Heart left ventricle (tissue), 16 donors: ENCODE measurements at regions not wholly inside any gene's neighbourhood (a gene's known extent, or its start where the extent isn't known, plus 50 kb on each side); places are given as distances from the start of the nearest gene placed in this dataset.

Source experiments
- ATAC-seq, 4 donors: fragments of 200-7000 bp; cut with Tn5 transposase; one replicate each; pipeline ENCODE4 v1.9.1; 2020 to 2022; ENCODE audit warnings: moderate library complexity in 4 of 4, mild to moderate bottlenecking in 3 of 4, moderate number of reproducible peaks in 1 of 4
- DNase-seq, 5 donors: peaks; one replicate each; pipeline ENCODE4 v3.0.0-alpha.2; 2020
- H3K27ac ChIP-seq, 12 donors: fragments of 200-600 bp; sonication (generic) in 4 of 12; one replicate each; pipeline versions ENCODE4 v1.5.0 to v1.8.0; 2016 to 2022; ENCODE audit warnings: mild to moderate bottlenecking in 2 of 12
- H3K27me3 ChIP-seq, 9 donors: fragments of 200-600 bp; sonication (generic) in 2 of 9; one replicate each; pipeline versions ENCODE4 v1.5.1 to v1.8.0; 2016 to 2022; ENCODE audit warnings: mild to moderate bottlenecking in 3 of 9
- H3K36me3 ChIP-seq, 9 donors: fragments of 200-600 bp; sonication (generic) in 2 of 9; one replicate each; pipeline versions ENCODE4 v1.5.0 to v1.8.0; 2018 to 2022; ENCODE audit warnings: mild to moderate bottlenecking in 2 of 9
- H3K4me1 ChIP-seq, 12 donors: fragments of 200-600 bp; sonication (generic) in 4 of 12; one replicate each; pipeline versions ENCODE4 v1.5.0 to v1.8.0; 2016 to 2022; ENCODE audit warnings: mild to moderate bottlenecking in 3 of 12
- H3K4me3 ChIP-seq, 12 donors: fragments of 200-600 bp; sonication (generic) in 4 of 12; one replicate each; pipeline versions ENCODE4 v1.5.0 to v1.8.0; 2017 to 2022; ENCODE audit warnings: mild to moderate bottlenecking in 9 of 12, moderate library complexity in 4 of 12
- H3K9me3 ChIP-seq, 12 donors: fragments of 200-600 bp; sonication (generic) in 4 of 12; one replicate each; pipeline versions ENCODE4 v1.5.0 to v1.8.0; 2016 to 2022; ENCODE audit warnings: mild to moderate bottlenecking in 1 of 12
- POLR2A ChIP-seq, 2 donors: fragments of 450-650 bp; IDR thresholded peaks; one replicate each; pipeline ENCODE4 v1.6.1; 2017; ENCODE audit warnings: antibody characterized with exemption in 2 of 2, mild to moderate bottlenecking in 2 of 2, moderate library complexity in 2 of 2
- WGBS, 4 donors: extraction: QIAGEN DNeasy Blood & Tissue Kit in 2 of 4; methylation state at CpG; one replicate each; pipeline versions ENCODE4 v1.1.5 to v1.1.7; 2013 to 2018; 5-methylcytosine and 5-hydroxymethylcytosine counted together
- intact Hi-C, 10 donors: fragments of 100-400 bp; cut with DNase I; formaldehyde crosslinking; loops; one replicate each; pipeline versions ENCODE4 v1.11.1 to v1.14.2; 2022
- TF ChIP-seq, protein P1 (sequence below), 12 donors: fragments of 200-600 bp; sonication (generic) in 4 of 12; IDR thresholded peaks; one replicate each; pipeline versions ENCODE4 v1.5.0 to v1.8.0; 2018 to 2022; ENCODE audit warnings: antibody characterized with exemption in 12 of 12, mild to moderate bottlenecking in 5 of 12
- donor health status: ischemic (EF 13 %, LVEDD 7.1; RV severe dilation, severe dysfunction).
- donor health status: healthy with polysubstance abuse.
- donor health status: DM: no; HTN: yes; CAD: no.
- donor health status: DM: no; HTN: no; CAD: no.
- donor health status: ischemic (EF 25% LVEDD 6.9; RV normal size, moderate dysfunction).
- donor health status: ischemic (EF 25% LVEDD 5.7; RV mildly dilated, moderate dysfunction).
- donor health status: healthy.
- donor health status: DM: yes; HTN: yes; CAD: no.
- donor health status: ischemic (EF 35%, LVEDD 5.7; RV mildly dilated, moderate dysfunction).
- donor health status: nonischemic (EF 11% LVEDD 7.7; RV severe dilation, severe dysfunction).
- donor health status: DM: yes; HTN: yes; CAD: no.
- donor health status: PGD.
- donor health status: ischemic (EF 29% LVEDD 5.4; RV normal size, mild dysfunction).
- donor health status: nonischemic (EF 23%, LVEDD 6.1; RV moderate dilation, normal function).

DNA sequence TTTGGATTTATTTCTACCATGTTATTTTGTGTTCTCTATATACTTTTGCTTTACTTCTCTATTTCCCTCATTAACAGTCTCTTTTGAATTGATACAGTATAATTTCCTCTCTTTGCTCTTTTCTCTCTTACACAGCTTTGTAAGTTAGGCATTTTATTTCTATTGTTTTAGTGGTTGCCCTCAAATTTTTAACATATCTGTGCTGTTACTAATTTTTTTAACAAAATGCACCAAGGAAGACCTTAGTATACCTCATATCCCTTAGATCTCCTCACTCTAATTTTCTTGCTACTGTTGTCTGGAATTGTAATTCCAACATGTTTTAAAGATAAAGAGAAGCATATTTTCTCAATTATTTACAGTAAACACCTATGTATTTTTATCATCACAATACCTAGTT, 416.8 kb upstream of the SLC14A2 start:
- ATAC-seq: no peak
- no peak overlapping the region for H3K27ac ChIP-seq
- no peaks in the 10 kb centered on the region for H3K36me3 ChIP-seq
- TF ChIP-seq, protein P1, sequence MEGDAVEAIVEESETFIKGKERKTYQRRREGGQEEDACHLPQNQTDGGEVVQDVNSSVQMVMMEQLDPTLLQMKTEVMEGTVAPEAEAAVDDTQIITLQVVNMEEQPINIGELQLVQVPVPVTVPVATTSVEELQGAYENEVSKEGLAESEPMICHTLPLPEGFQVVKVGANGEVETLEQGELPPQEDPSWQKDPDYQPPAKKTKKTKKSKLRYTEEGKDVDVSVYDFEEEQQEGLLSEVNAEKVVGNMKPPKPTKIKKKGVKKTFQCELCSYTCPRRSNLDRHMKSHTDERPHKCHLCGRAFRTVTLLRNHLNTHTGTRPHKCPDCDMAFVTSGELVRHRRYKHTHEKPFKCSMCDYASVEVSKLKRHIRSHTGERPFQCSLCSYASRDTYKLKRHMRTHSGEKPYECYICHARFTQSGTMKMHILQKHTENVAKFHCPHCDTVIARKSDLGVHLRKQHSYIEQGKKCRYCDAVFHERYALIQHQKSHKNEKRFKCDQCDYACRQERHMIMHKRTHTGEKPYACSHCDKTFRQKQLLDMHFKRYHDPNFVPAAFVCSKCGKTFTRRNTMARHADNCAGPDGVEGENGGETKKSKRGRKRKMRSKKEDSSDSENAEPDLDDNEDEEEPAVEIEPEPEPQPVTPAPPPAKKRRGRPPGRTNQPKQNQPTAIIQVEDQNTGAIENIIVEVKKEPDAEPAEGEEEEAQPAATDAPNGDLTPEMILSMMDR (IDR thresholded peaks at IDR 0.05): no peak
- TF ChIP-seq POLR2A (IDR thresholded peaks at IDR 0.05): no peak
- H3K4me1 ChIP-seq: no peaks in the 10 kb centered on the region
- H3K4me3 ChIP-seq: no peak overlapping the region
- no peak for DNase-seq
- peaks cover 0 to 2% (median 0%) of the 10 kb centered on the region in 9 donors for H3K27me3 ChIP-seq
- intact Hi-C loops: no loop called here
- peaks cover 0 to 7% (median 0%) of the 10 kb centered on the region in 12 donors for H3K9me3 ChIP-seq

DNA sequence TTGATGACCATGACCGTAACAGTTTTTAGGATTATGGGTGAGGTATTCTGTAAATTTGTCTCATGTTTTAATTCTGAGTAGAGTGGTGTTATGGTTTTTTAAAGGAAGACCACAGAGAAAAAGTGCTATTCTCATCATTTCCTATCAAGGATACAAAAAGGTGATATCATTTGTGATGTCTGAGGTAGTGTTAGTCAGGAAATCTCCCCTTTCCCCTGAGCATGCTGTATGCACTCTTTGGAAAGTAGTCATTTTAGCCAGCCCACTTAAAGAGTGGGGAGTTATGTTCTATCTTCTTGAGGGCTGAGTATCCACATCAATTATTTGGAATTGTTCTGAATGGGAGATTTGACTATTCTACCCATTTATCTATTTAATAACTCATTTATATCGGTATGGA, 414.2 kb upstream of the SLC14A2 start:
- H3K36me3 ChIP-seq: no peaks in the 10 kb centered on the region
- no peak overlapping the region for H3K4me3 ChIP-seq
- intact Hi-C loops: loop anchor here in 1 of 10 donors (10.0 kb wide), 1 partner anchor 526 kb away; no protein-coding TSS in a partner anchor
- no peak for ATAC-seq
- TF ChIP-seq POLR2A (IDR thresholded peaks at IDR 0.05): no peak
- TF ChIP-seq, protein P1 (IDR thresholded peaks at IDR 0.05): no peak
- DNase-seq: no peak
- H3K4me1 ChIP-seq: no peaks in the 10 kb centered on the region
- peaks cover 0 to 7% (median 0%) of the 10 kb centered on the region in 12 donors for H3K9me3 ChIP-seq
- peaks cover 0 to 2% (median 0%) of the 10 kb centered on the region in 9 donors for H3K27me3 ChIP-seq
- 93 to 97% (median 96%) methylated on average over 2 of the region's 2 CpGs for WGBS, 4 donors
- H3K27ac ChIP-seq: no peak overlapping the region

DNA sequence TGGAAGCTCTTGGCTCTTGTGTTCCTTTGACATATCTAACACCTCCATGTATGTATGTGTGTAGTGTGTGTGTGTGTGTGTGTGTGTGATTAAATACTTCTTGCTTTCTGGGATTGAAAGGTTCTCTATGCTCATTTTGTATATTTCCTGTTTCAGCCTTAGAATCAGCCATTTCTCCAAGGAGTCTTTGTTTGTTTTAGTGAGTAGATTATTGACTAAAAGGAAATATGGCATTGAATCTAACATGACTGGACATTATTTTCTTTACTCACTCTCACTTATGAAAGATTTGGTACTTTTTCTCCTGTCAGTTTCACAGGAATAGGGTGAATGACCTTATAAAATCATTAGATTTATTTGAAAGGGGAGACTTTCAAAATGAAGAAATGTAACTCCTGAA, 413.8 kb upstream of the SLC14A2 start:
- peaks cover 0 to 7% (median 0%) of the 10 kb centered on the region in 12 donors for H3K9me3 ChIP-seq
- H3K27ac ChIP-seq: no peak overlapping the region
- H3K4me3 ChIP-seq: no peak overlapping the region
- TF ChIP-seq, protein P1 (IDR thresholded peaks at IDR 0.05): no peak
- no peak for TF ChIP-seq POLR2A (IDR thresholded peaks at IDR 0.05)
- DNase-seq (no peak), ATAC-seq (no peak)
- intact Hi-C loops: loop anchor here in 1 of 10 donors (10.0 kb wide), 1 partner anchor 527 kb away; no protein-coding TSS in a partner anchor
- no peaks in the 10 kb centered on the region for H3K4me1 ChIP-seq
- H3K27me3 ChIP-seq: peaks cover 0 to 2% (median 0%) of the 10 kb centered on the region in 9 donors
- no peaks in the 10 kb centered on the region for H3K36me3 ChIP-seq

DNA sequence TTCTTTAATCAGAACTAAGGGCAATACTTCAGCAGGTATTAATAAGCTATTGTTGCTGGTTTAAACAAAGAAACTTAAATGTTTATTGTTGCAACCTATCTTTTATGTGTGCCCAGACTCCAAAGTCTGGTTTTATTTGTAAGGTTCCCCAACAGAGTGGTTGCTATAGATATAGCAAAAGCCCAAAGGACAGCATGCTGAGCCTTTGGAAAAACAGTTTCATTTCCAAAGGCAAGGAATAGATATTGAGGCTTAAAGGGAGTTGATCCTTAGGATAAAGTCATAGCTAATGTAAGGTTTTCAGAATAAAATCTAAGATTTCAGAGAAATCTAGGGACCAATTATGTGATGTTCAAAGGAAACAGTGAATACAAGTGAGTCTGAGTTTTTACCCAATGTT, 413.2 kb upstream of the SLC14A2 start:
- Histone ChIP-seq H3K36me3 (no peaks in the 10 kb centered on the region), H3K4me1 (no peaks in the 10 kb centered on the region), H3K27me3 (peaks cover 0 to 2% (median 0%) of the 10 kb centered on the region in 9 donors), H3K4me3 (no peak overlapping the region), H3K27ac (no peak overlapping the region), H3K9me3 (peaks cover 0 to 7% (median 0%) of the 10 kb centered on the region in 12 donors)
- TF ChIP-seq, protein P1 (IDR thresholded peaks at IDR 0.05): no peak
- TF ChIP-seq POLR2A (IDR thresholded peaks at IDR 0.05): no peak
- ATAC-seq (no peak), DNase-seq (no peak)
- intact Hi-C loops: loop anchor here in 1 of 10 donors (10.0 kb wide), 1 partner anchor 527 kb away; no protein-coding TSS in a partner anchor
